H7 (cell line): ENCODE measurements at regions not wholly inside any gene's neighbourhood (a gene's known extent, or its start where the extent isn't known, plus 50 kb on each side); places are given as distances from the start of the nearest gene placed in this dataset.
A peak's percentile ranks its signal among the peaks of the same experiment; 100 is the strongest.

ENCODE experiments used
- DNase-seq: peaks from one replicate; pipeline ENCODE4 v3.0.0; 2012
- H3K27me3 ChIP-seq: 2 replicates; pipeline ENCODE4 v1.6.0; 2011; ENCODE audit warnings: mild to moderate bottlenecking, low read length; ENCODE audit not compliant: control insufficient read depth, insufficient read depth
- H3K36me3 ChIP-seq: replicated peaks from 2 replicates; pipeline ENCODE4 v1.5.1; 2011; ENCODE audit warnings: low read length; ENCODE audit not compliant: control insufficient read depth, insufficient read depth
- H3K4me3 ChIP-seq: 2 replicates; pipeline ENCODE4 v1.5.1; 2011; ENCODE audit warnings: low read depth, mild to moderate bottlenecking, control low read depth, low read length, moderate library complexity; ENCODE audit not compliant: insufficient read depth

- Histone ChIP-seq H3K27me3 (no peaks in the 10 kb centered on the region), H3K4me3 (no peak overlapping the region), H3K36me3 (no peaks in the 10 kb centered on the region)
- no peak for DNase-seq
Measured at GRCh38 chr5:2300861-2301574, 418.3 kb upstream of the IRX4 start.

DNA sequence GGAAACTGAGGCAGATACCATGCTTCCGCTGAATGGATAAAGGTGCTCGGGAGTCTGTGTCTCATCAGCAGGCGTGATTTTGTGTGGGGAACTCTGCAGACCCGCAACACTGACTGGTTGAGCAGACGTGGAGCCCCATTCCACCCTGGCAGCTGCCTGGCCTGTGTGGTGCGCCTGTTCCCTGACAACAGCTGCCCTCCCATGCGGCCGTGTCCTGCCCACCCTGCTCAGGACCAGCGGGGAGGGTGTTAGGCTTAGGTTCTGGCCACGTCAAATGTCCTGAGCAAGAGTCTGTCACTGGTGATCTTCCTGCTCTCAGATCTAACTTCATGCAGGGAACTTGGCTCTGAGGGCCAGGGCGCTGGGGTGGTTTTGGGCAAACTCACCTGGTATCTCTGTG lies 417.7 kb upstream of the IRX4 start:
- H3K27me3 ChIP-seq = no peaks in the 10 kb centered on the region
- H3K36me3 ChIP-seq = no peaks in the 10 kb centered on the region
- no peak for DNase-seq
- no peak overlapping the region for H3K4me3 ChIP-seq

- peak; percentile 73 for DNase-seq
- H3K27me3 ChIP-seq = no peaks in the 10 kb centered on the region
- H3K36me3 ChIP-seq = no peaks in the 10 kb centered on the region
- H3K4me3 ChIP-seq = no peak overlapping the region
Measured at GRCh38 chr5:2299388-2300220, 416.9 kb upstream of the IRX4 start.

- Histone ChIP-seq H3K27me3 (no peaks in the 10 kb centered on the region), H3K36me3 (no peaks in the 10 kb centered on the region), H3K4me3 (no peak overlapping the region)
- no peak for DNase-seq
Measured at GRCh38 chr5:2298781-2299180, 416.1 kb upstream of the IRX4 start.

DNA sequence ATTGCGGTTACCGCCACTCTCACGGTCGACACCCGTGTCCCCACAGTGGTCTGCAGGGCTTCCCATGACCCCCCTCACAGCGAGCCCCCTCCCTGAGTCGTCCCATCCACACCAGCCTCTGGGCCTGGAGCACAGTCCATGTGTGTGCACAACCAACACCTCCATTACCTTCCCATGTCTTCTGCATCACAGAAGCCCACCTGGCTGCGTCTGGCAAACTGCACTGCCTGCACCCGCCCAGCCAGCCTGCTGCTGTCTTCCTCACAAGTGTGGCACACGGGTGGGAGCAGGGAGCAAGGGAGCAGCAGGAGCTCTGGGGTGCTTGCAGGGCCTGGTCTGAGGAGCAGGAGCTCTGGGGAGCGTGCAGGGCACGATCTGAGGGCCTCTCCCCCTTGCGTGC lies 415.3 kb upstream of the IRX4 start:
- no peak for DNase-seq

GRCh38 chr5:2295476-2295875 lies 412.8 kb upstream of the IRX4 start:
- no peaks in the 10 kb centered on the region for H3K36me3 ChIP-seq
- DNase-seq = no peak
- H3K27me3 ChIP-seq = no peaks in the 10 kb centered on the region
- H3K4me3 ChIP-seq = no peak overlapping the region

More for the DNA sequence above, 415.3 kb upstream of the IRX4 start:
- Histone ChIP-seq H3K36me3 (no peaks in the 10 kb centered on the region), H3K4me3 (no peak overlapping the region), H3K27me3 (no peaks in the 10 kb centered on the region)

GRCh38 chr5:2293906-2294305 lies 411.2 kb upstream of the IRX4 start:
- no peaks in the 10 kb centered on the region for H3K36me3 ChIP-seq
- no peaks in the 10 kb centered on the region for H3K27me3 ChIP-seq
- no peak overlapping the region for H3K4me3 ChIP-seq
- DNase-seq = no peak

DNA sequence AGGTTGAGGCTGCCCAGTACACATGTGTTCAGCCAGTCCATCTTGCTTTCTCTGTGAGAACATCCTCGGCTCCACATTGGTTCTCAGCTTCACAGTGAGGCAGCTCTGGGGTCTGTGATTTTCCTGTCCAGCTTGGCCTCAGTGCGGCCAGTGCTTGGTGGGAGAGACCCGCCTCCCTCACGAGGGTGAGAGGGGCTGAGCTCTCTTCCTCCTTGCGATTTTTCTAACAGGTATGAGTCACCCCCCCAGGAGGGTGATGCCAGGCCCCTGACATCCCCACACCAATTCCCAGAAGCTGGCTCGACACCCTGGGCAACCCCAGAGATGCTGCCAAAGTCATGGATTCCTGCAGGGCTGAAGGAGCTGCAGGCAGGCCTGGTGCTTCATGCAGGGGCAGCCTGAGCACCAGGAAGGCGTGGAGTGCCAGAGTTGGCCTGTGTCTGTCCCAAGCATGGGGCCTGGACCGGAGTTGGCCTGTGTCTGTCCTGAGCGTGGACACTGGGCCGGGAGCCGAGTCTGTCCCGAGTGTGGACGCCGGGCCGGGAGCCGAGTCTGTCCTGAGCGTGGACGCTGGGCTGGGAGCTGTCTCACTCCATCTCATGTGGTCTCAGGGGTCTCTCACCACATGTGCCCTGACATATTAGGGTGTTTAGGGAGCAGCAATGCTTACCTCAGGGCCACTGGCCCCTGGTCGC lies 408.6 kb upstream of the IRX4 start:
- Histone ChIP-seq H3K27me3 (no peaks in the 10 kb centered on the region), H3K4me3 (no peak overlapping the region), H3K36me3 (no peaks in the 10 kb centered on the region)
- no peak for DNase-seq

DNA sequence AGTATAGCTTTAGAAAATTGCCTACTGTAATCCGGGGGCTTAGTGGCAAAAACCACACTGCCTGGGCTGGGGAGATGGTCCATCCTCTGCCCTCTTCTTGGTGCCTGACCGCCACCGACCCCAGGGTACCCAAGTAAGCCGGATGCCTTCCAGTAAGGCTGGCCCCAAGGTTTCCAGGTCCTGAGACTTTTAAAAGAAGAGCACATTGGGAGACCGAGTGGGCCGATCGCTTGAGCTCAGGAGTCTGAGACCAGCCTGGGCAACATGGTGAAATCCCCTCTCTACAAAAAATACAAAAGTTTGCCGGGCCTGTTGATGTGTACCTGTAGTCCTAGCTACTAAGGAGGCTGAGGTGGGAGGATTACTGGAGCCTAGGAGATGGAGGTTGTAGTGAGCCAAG lies 406.7 kb upstream of the IRX4 start:
- no peaks in the 10 kb centered on the region for H3K36me3 ChIP-seq
- H3K4me3 ChIP-seq = no peak overlapping the region
- no peak for DNase-seq
- H3K27me3 ChIP-seq = no peaks in the 10 kb centered on the region

DNA sequence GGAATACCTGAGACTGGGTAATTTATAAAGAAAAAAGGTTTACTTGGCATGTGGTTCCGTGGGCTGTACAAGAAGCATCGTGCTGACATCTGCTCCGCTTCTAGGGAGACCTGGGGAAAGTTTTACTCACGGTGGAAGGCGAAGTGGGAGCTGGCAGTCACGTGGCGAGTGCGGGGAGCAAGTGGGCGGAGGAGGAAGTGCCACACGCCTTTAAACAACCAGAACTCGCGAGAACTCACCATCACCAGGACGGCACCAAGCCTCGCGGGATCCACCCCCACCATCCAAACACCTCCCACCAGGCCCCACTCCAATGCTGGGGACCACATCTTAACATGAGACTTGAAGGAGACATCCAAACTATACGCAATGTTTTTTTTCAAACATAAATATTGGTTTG lies 406.2 kb upstream of the IRX4 start:
- H3K27me3 ChIP-seq = no peaks in the 10 kb centered on the region
- no peak overlapping the region for H3K4me3 ChIP-seq
- no peaks in the 10 kb centered on the region for H3K36me3 ChIP-seq
- DNase-seq = no peak

DNA sequence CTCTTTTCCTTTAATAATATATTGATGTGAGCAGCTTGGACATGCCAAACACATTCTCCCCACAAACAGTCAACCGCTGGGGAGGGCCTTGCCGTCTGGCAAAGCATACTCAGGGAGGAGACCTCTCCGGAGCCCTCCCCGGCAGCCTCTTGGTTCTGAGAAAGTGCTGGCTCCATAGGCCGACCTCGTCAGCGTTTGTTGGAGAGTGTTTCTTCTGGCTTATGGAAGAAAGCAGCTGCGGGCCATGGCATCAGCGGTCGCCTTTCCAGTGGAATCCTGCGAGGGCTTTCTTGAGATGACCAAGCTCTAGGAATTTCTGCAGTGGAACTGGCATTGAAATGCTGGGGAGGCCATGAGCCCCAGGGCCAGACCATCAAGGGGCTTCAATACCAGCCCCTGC lies 405.7 kb upstream of the IRX4 start:
- no peaks in the 10 kb centered on the region for H3K36me3 ChIP-seq
- no peak overlapping the region for H3K4me3 ChIP-seq
- no peak for DNase-seq
- no peaks in the 10 kb centered on the region for H3K27me3 ChIP-seq

- Histone ChIP-seq H3K27me3 (no peaks in the 10 kb centered on the region), H3K36me3 (no peaks in the 10 kb centered on the region; the same call in 1 of the 2 replicates), H3K4me3 (no peak overlapping the region)
- DNase-seq = no peak
Measured at GRCh38 chr5:2286250-2286649, 403.5 kb upstream of the IRX4 start.

DNA sequence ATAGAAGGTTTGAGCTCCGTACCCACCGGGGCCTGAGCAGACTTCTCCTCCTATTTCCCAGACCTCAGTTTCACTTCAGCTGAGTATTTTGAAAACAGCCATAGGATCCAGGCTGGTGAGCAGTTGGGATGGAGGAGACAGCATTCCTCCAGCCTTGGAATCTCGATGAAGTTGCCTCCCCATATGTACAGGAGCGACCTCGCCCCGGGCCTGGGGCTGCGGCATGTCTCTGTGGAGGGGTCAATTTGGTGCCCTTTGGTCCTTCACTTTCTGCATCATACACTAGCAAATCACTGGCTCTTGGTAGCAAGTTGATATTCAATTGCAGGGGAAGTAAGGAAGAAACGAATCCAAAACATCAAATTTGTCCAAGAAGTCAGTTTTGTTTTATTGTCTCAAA lies 402.0 kb upstream of the IRX4 start:
- DNase-seq = no peak
- Histone ChIP-seq H3K4me3 (no peak overlapping the region), H3K27me3 (no peaks in the 10 kb centered on the region), H3K36me3 (no peaks in the 10 kb centered on the region; the same call in 1 of the 2 replicates)

GRCh38 chr5:2283481-2284045 lies 400.8 kb upstream of the IRX4 start:
- Histone ChIP-seq H3K36me3 (no peaks in the 10 kb centered on the region; the same call in 1 of the 2 replicates), H3K27me3 (no peaks in the 10 kb centered on the region)
- no peak for DNase-seq

More at GRCh38 chr5:2283481-2284045, 400.8 kb upstream of the IRX4 start:
- no peak overlapping the region for H3K4me3 ChIP-seq
